ENCODE measurements at regions not wholly inside any gene's neighbourhood (a gene's known extent, or its start where the extent isn't known, plus 50 kb on each side); places are given as distances from the start of the nearest gene placed in this dataset.

DNA sequence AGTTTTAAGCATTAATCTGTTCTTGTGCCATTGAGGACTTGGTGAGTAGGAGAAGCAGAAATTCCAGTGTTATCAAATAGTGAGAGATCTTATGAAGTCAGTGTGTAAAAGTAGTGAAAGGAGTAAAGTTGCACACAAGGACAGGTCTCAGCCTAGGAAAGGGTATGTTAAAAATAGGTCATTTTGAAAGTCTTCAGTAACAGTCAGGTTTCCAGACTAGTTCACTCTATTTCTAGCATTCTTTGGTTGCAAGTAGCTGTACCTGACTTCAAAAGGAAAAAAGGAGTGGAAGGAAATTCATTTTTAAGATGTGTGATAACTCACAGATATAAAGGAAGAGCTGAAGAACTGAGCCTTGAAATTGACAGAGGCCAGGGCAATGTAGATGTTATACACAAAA is 250.1 kb upstream of the SATB1 start:
- DNase-seq (ENCODE audit: low read depth in 3 of 3), result no peak

- DNase-seq (ENCODE audit: low read depth in 3 of 3), result no peak
Measured at GRCh38 chr3:18672561-18672960, 247.4 kb upstream of the SATB1 start.

GRCh38 chr3:18670759-18671158 is 245.6 kb upstream of the SATB1 start:
- no peak for DNase-seq (ENCODE audit: low read depth in 3 of 3)

- no peak for DNase-seq (ENCODE audit: low read depth in 3 of 3)
Measured at GRCh38 chr3:18669374-18669773, 244.2 kb upstream of the SATB1 start.

DNA sequence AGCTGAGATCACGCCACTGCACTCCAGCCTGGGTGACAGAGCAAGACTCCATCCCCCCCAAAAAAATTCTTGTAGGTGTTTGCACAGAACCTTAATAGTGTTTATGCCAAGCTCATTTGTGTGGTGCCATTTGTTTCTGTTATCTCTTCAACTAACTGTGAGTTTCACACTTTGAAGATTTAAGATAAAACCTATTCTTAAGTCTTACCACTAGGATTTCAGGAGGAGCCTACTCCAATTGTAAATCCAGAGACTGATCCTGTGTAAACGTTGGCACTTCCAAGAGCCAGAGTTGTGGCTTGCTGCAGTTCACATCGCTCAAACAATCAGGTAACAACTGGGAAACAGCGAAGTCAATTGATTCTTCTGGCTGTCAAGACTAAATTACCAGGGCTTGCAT is 242.4 kb upstream of the SATB1 start:
- no peak for DNase-seq (ENCODE audit: low read depth in 3 of 3)

GRCh38 chr3:18666655-18667054 is 241.5 kb upstream of the SATB1 start:
- no peak for DNase-seq (ENCODE audit: low read depth in 3 of 3)

- no peak for DNase-seq (ENCODE audit: low read depth in 3 of 3)
Measured at GRCh38 chr3:18660059-18660458, 234.9 kb upstream of the SATB1 start.

DNA sequence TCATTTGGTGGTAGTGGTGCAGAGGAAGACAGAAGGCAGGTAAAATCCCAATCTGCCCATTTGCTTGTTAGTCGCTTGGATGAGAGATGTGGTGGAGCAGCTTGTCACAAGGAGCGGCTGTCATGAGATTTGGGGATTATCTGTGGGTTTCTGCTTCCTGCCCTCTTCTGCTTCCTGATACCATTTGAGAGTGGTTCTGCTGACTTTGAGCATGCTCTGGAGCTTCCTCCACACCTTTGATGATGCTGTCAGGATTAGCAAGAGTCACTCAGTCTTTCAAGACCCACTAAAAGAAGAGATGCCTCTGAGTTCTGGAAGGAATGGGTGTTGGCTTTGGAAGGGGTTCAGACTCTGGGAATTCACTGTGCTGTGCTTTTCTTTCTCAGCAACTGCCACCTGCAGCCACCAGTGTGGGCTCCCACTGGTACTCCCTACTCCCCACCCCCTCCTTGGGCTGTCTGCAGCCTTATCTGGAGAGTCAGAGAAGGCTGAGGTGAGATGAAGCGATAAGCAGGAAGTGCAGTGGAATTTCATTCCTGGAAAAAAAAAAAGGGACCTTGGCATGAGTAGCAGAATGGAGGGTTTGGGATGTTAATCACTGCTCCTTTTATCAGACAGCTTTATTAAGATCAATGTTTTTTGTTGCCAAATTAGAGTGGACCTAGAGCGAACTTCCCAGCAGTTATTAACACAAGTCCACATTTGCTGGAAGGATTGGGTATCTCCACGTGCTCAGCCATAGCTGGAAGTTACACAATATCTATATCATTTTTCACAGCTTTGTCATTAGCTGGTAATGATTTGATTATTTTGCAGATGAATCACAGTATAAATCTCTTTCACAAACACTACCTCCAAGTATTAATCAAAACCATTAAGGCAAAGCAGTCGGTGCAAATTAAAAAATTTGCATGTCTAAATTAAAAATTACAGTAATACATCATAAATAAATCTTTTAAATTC is 233.0 kb upstream of the SATB1 start:
- no peak for DNase-seq (ENCODE audit: low read depth in 3 of 3)

DNA sequence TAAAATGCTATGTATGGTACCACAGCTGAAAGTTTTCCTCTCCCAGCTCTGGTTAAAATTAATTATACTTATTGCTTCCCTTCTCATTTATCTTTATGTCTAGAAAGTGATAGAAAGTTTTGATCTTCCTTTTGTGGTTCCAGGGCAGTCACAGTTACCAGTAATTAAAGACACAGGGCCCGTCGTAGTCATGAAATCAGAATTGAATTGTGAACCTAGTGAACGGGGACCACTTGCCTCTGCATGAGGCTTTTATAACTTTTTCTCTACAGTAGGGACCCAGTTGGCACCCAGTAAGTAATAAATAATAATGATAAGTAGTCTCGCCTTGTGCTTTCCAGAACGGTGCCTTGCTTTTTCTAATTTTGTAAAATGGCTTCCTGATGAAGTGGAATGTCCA is 231.7 kb upstream of the SATB1 start:
- DNase-seq (ENCODE audit: low read depth in 3 of 3), result no peak

GRCh38 chr3:18656410-18656809 is 231.3 kb upstream of the SATB1 start:
- no peak for DNase-seq (ENCODE audit: low read depth in 3 of 3)

DNA sequence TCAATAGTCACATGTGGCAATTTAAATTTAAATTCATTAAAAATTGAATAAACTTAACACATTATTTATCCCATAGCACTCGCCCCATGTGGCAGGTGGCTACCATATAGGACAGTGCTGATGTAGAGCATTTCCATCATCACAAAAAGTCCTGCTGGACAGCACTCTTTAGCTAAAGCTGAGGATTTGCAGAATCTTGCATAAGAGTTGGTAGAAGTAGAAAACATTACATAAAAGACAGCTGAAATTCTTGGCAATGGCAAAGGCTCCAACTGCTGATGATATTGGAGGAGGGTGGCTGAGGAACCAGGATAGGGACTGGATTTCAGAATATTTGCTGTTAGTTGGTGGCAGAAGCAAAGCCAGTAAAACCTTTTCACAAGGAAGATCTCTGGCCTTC is 230.7 kb upstream of the SATB1 start:
- DNase-seq (ENCODE audit: low read depth in 3 of 3), result no peak

- no peak for DNase-seq (ENCODE audit: low read depth in 3 of 3)
Measured at GRCh38 chr3:18652781-18653180, 227.6 kb upstream of the SATB1 start.

DNA sequence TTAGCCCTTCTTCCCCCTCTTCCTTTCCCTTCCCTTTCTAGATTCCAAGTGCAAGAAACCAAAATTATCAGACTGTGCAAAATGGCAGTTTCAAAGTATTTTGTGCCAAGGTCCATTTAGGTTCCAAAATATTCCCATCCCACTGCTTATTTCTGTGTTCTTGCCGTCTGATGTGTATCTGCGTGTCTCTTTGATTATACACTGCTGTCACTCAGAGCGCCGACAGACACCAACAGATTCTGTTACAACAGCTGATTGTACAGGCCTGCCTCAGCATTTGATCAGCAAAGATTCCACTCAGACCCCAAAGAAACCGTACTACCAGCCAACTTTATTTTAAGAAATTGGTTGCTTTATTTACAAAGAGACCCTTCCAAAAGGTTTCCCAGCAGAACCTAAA is 225.6 kb upstream of the SATB1 start:
- no peak for DNase-seq (ENCODE audit: low read depth in 3 of 3)

DNA sequence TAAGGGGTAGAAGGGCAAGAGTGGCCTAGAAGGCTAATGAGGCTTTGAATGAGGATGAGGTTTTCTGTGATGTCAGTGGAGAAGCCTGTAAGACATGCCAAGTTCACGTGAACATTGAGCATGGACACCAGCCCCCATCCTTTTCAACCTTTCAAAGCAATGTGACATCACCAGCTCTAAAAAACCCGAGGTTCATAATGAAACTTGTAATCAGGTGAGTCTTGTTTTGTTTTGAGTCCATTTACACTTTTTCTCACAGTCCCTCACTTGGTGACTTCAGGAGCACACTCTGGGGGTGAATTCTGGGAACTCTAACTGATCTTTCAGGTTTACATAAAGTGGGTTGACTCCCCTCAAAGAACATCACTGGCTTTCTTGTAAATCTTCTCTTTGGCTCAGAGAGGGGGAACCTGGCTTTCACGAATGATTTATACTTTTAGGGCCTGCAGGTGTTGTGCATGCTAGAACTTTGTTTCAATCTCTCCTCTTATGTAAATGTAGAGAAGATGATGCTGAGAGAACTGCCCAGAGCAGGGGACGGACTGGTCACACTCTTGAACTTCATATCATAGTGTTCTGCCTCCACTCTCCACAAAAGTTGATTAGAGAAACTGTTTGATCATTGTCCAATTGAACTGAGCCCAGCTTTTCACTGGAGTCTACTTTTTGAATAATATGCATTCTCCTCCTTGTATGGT is 224.7 kb upstream of the SATB1 start:
- no peak for DNase-seq (ENCODE audit: low read depth in 3 of 3)

DNA sequence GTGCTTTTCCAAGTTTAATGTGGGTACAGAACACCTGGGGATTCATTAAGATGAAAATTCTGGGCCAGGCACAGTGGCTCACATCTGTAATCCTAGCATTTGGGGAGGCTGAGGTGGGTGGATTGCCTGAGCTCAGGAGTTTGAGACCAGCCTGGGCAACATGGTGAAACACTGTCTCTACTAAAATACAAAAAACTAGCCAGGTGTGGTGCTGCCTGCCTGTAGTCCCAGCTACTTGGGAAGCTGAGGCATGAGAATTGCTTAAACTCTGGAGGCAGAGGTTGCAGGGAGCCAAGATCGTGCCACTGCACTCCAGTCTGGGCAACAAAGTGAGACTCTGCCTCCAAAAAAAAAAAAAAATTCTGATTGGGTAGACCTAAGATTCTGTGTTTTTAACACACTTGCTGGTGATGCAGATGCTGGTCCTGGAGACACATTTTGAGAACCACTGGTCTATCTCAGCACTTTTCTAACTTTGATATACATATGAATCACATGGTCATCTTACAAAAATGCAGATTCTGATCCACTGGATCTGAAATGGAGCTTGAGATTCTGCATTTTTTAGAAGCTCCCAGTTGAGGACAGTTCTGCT is 223.8 kb upstream of the SATB1 start:
- DNase-seq (ENCODE audit: low read depth in 3 of 3), result no peak

- DNase-seq (ENCODE audit: low read depth in 3 of 3), result no peak
Measured at GRCh38 chr3:18648159-18648558, 223.0 kb upstream of the SATB1 start.

GRCh38 chr3:18645619-18646018 is 220.5 kb upstream of the SATB1 start:
- DNase-seq (ENCODE audit: low read depth in 3 of 3), result no peak

DNA sequence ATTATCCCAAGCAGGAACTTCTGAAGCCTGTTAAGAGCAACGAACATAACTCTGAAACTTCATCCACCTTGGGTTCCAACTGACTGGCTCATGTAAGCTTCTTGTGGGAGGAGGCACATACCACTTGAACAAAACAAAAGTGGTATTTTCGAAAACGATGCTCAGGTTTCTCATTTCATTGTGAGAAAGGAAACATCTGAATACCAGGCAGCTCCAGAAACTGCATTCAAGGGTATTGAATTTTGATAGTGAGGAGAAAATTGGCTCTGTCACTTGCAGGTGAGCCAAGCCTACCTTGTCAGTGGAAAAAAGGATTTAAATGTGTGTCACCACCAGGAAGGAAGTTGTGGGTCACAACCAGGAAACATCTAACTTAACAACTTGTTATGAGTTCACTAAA is 218.1 kb upstream of the SATB1 start:
- DNase-seq (ENCODE audit: low read depth in 3 of 3), result no peak

GRCh38 chr3:18641916-18642315 is 216.8 kb upstream of the SATB1 start:
- no peak for DNase-seq (ENCODE audit: low read depth in 3 of 3)

DNA sequence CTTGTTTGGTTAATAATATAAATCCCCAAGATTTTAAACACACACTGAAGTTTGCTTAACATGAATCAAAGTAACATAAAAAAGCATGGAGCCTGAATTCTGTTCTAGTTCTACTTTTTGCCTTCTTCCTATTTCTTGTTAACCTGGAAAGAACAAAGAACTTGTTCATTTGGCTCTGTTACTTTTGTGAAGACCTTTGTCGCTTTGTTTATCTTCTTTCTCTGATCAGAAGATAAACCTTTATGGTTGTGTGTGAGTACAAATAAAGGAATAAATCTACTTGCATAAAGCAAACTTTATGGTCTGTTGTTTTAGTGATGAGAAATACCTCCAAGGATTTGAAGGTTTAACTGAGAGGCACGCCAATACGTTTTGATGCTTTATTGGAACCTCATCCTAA is 210.1 kb upstream of the SATB1 start:
- DNase-seq (ENCODE audit: low read depth in 3 of 3), result no peak

DNA sequence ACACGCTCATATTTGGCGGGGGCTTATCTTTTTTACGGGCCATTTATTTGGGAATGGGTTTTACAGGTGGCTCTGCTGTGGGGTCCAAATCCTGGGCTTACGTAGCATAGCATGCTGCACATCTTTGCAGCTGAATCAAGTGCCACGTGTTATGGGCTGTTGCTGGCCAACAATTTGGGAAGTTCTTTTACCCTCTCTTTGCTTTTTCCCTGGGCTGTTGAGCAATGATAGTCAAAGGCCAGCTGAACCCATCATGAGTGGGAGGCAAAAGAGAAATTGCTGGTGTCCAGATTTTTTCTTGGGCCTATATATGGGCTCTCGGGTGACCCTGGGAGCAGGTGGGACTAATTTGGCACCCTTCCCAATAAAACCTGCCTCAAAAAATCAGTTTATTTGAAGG is 209.3 kb upstream of the SATB1 start:
- no peak for DNase-seq (ENCODE audit: low read depth in 3 of 3)

- DNase-seq (ENCODE audit: low read depth in 3 of 3), result no peak
Measured at GRCh38 chr3:18633002-18633401, 207.9 kb upstream of the SATB1 start.

- no peak for DNase-seq (ENCODE audit: low read depth in 3 of 3)
Measured at GRCh38 chr3:18630295-18630694, 205.2 kb upstream of the SATB1 start.

Data from stimulated activated CD4-positive, alpha-beta T cell treated with anti-CD3 and anti-CD28 coated beads, TNF-alpha, amount 100 ng/mL, for 4 hours (primary cell).